IPS-18c (cell line): ENCODE measurements at regions not wholly inside any gene's neighbourhood (a gene's known extent, or its start where the extent isn't known, plus 50 kb on each side); places are given as distances from the start of the nearest gene placed in this dataset.

Experiments
- H3K4me3 ChIP-seq: 2 replicates; pipeline ENCODE4 v1.7.0; 2013; ENCODE audit warnings: low read depth, mild to moderate bottlenecking, low read length, moderate library complexity; ENCODE audit not compliant: insufficient read depth
- H3K9me3 ChIP-seq: one replicate; pipeline ENCODE4 v1.6.1; 2013; ENCODE audit warnings: mild to moderate bottlenecking, low read length, moderate library complexity; ENCODE audit not compliant: control insufficient read depth, insufficient read depth

DNA sequence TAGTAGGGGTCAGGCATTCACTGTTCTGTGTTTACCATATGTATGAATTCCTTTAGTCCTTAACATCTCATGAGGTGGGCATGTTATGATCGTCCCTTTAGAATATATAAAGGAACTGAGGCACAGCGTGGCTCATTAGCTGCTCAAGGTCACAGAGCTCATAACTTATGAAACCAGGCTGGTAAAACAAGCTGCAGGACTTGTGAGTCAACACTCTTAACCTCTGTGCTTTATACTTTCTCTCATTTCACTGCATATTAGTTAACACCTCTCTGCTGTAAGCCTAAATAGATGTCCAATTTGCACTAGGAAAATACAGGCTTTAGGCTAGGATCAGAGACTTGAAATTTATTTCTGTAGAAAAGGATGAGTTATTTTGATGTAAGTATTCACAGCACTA, 180.3 kb upstream of the HDAC9 start:
- no peaks in the 10 kb centered on the region for H3K9me3 ChIP-seq

DNA sequence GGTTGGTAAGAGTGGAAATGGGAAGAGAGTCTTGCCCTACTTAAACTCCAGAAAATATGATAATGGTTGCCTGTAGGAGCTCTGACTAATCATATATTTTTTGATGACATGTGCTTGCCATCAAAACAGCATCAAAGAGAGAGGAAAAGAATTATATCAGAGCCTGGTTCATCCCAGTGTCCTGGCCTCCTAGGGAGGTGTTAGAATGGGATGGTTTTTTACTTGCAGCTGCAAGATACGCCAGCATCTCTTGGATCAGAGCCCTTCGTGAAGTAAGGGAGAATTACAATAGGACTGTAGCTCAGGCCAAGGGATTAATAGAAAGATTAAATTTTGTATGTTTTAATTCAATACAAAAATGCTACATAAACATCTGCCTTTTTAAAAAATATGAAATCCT, 177.6 kb upstream of the HDAC9 start:
- H3K9me3 ChIP-seq, result no peaks in the 10 kb centered on the region
- no peak overlapping the region for H3K4me3 ChIP-seq

More for the DNA sequence above, 180.3 kb upstream of the HDAC9 start:
- H3K4me3 ChIP-seq, result no peak overlapping the region

DNA sequence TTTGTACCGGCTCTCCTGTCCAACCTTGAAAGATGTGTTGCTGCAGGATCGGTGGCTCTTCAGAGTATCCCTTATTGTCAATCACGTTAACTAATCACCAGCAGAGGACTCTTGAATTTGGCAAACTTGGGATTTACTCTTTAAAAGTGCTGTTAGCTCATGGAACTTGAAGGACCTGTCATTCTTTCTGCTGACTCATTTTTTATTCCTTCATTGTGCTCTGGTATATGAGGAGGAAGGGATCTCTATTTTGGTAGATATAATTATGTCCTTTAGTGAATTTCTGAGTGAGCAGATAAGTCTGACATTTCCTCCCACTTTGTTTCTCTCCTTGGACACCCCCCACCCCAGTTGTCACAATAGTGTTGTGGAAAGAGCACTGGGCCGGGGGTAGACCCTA, 175.1 kb upstream of the HDAC9 start:
- no peak overlapping the region for H3K4me3 ChIP-seq
- H3K9me3 ChIP-seq, result no peaks in the 10 kb centered on the region

DNA sequence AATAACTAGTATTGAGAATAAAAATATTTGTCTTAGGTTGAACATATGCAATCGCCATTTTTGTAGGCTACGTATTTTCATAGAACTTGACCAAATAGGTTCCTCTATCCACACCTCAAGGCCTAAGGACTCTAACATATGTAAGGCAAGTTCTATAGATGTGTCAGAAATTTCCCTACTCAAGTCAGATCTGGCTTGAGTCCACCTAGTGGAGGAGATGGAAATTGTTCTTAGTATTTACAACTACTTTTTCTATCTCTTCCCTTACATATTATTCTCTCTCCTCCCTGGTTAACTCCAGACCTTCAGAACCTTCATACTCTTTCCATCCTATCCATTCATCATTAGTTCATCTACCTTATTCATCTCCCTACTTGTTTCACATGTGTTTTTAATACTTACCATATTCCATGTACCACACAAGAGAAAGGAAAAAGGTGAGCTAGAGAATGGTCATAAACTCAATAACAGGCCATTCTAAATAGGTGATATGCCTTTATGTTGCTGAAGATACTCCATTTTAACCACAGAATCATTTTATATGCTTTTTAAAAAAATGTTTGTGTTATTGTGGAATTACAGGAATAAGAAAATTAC, 174.5 kb upstream of the HDAC9 start:
- H3K9me3 ChIP-seq, result no peaks in the 10 kb centered on the region
- no peak overlapping the region for H3K4me3 ChIP-seq

DNA sequence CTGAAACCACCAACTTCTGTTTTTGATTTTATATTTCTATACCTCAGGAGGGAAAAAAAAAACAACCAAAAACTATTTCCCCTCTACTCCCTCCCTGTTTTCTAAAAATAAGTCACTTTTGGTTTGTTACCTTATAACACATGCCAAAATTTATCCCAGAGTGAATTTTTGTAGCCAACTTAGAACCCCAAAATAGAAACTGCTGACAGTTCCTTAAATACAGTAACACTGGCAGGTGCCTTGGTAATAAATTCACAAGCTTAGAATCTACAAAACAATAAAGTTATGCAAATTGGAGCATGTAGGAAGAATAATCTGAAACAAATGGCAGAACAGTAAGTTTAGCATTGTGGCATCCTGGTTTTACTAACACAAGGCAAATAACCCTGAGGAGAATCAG, 165.0 kb upstream of the HDAC9 start:
- Histone ChIP-seq H3K9me3 (no peaks in the 10 kb centered on the region), H3K4me3 (no peak overlapping the region)

DNA sequence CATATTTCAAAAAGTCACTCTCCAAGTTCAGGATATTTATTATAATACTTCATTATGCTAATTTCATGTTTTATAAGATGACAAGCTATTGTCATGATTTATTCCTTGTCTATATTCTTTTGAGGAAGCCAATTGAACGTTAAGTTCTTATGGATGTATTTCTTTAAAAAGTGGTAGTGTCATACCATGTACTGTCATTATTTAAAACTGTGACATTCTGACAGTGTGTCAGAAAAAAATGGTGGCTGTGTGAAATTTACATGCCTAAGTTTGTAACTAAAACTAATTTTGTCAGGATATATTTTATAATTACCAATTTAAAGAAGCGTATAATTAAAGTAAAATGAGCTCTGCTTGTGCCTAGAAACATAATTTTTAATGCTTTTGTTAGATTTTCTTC, 158.9 kb upstream of the HDAC9 start:
- Histone ChIP-seq H3K9me3 (no peaks in the 10 kb centered on the region), H3K4me3 (no peak overlapping the region)

DNA sequence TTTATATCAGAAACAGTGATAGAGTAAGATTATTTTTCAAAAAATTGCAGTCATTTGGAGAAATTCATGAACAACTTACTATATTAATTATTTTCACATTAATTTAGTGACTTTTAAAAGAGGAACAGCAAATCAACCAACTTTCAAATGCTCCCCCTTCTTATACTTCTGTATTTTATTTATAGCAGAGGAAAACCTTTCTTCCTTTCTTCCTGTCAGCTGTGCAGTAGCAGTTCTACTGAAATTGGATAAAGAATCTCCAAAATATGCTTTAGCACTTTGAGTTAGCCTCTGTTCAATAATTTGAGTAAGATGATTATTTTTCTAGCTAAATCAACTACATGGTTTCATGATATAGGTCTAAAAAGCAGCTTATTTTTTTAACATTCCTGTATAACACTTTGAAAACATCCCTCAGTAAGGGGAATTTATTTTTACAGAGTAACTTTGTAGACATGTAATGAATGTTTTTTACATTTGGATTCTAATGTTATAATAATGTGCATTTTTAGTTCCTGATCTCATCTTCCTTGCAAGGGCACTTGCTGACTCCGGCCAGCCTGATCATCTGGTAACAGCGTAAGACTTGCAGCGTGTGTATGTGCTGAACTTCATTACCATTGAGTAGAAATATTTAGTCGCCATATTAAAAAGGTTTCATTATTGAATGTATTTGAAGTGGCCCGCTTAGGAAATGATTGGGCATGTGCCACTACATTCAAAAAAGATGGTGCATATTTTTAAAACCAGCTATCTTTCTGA, 158.3 kb upstream of the HDAC9 start:
- Histone ChIP-seq H3K4me3 (no peak overlapping the region), H3K9me3 (no peaks in the 10 kb centered on the region)

DNA sequence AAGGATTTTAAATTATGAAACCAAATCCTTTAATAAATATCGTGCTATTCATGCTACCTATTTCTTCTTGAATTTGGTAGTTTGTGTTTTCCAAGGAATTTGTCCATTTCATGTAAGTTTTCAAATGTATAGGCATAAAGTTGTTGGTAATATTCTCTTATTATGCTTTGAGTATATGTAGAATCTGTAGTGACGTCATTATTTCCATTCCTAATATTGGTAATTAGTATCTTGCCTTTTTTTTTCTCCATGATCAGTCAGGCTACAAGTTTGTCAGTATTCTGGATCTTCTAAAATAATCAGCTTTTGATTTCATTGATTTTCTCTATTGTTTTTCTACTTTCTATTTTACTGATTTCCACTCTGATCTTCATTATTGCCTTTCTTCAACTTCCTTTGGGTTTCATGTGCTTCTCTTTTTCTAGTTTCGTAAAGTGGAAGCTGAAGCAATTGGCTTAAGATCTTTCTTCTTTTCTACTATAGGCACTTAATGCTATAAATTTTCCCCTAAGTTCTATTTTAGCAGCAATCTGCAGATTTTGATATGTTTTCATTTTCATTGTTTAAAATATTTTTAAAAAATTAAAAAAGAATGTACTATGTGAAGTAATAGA, 156.5 kb upstream of the HDAC9 start:
- no peak overlapping the region for H3K4me3 ChIP-seq
- no peaks in the 10 kb centered on the region for H3K9me3 ChIP-seq

DNA sequence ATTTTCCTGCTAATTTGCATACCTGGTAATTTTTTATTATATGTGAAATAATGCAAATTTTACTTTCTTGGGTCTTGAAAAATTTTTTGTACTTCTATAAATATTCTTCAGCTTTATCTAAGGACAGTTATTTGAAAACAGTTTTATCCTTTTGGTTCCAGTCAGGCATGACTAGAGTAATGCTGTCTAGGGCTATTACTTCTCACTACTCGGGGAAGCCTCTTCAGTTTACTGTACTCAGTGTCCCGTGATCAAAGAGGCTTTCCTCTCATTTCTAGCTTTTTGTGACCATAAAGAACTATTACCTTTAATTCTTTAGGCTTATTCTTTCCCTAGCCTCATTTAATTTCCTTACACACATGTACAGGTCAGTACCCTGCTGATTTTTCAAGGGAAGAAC, 153.8 kb upstream of the HDAC9 start:
- Histone ChIP-seq H3K4me3 (no peak overlapping the region), H3K9me3 (no peaks in the 10 kb centered on the region)

DNA sequence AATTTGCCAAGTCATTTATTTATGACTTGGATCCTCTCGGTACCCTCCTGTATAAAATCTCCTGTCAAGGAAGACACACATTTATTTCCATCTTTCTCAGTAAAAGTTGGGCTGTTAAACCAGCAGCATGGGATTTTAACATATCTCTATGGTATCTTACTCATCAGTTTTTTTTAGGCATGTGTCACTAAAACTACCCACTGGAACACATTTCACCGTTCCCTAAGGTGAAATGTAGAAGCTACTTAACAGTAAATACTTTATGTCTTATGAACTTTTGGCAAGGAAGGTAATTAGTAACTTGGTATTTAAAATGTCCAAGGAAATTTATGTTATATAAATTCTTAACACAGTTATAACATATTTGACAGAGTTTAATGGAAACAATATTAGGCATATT, 152.5 kb upstream of the HDAC9 start:
- Histone ChIP-seq H3K9me3 (no peaks in the 10 kb centered on the region), H3K4me3 (no peak overlapping the region)

DNA sequence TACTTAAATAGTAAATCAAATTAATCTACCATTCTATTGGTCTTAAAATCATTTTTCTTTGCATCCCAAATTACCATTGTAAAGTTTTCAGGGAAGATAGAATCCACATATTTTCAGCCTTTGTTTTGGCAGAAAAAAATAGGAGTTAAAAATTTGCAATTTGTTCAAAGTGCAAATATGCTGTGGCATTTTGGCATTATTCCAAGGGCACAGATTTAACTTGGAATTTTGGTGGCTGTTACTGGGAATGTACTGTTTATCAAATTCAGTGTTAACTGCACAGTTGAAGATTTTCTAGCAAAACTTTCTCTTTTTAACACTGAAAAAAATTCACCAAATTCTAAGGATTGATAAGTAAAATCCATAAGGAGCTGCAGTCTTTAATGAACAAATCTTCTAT, 151.0 kb upstream of the HDAC9 start:
- H3K4me3 ChIP-seq, result no peak overlapping the region
- H3K9me3 ChIP-seq, result no peaks in the 10 kb centered on the region

DNA sequence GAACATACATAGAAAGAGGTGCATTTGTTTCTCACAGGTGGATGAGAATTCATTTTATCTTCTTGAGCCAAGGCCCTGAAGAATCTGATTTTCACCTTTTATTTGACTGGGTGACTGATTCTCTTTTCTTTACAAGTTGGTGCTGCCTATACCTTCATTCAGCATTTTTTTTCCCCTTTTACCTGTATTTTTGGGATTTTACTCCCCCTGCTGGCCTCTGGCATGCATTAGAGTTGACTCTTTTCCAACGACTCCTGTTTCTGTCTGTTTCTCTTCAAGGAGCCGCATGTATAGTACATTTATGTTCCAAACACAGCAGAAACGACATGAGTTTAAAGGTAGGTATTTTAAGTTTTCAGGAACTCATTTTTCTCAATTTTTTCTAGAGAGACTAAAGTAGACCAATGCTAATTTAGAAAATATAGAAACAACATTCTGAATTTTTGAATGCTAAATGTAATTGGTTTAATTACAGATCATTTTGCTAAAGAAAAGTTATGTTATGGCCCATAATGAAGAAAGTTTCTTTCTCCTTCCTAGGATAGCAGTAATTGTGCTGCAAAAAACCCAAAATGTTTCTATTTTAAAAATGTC, 149.8 kb upstream of the HDAC9 start:
- H3K9me3 ChIP-seq, result no peaks in the 10 kb centered on the region
- H3K4me3 ChIP-seq, result no peak overlapping the region

DNA sequence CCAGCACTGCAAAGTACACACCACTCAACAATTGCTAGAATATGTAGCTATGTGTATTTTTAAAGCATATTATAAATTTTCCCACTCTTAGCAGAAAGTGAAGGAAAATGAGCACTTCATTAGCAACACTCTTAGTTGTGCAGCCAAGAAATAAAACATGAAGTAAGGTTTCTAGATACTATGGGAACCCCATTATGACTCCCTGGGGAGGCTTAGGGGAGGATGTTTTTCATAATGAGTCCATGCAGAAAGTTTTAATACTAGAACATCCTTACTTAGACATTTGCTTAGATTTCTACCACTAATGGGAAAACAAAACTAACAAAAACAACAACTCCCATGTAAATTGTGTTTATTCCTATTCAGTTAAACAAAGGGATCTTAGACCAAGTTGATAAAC, 148.4 kb upstream of the HDAC9 start:
- no peak overlapping the region for H3K4me3 ChIP-seq

DNA sequence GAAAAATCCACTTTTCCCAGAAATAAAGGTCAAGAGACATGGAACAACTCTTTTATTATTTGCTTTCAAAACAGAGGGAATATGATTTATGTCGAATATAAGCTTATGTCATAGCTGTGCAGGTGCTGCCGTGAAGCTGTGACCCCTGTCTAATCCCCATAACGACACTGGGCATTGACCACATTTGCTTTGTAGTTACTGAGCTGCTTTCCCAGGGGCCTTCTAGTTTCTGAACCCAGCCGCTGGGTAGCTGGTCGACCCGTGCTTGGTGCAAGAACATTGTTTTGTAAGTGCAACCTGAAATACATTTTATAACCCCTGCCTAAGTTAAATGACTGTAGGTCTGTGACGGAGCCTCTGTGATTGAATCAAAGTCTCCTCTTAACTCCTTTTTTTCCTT, 144.9 kb upstream of the HDAC9 start:
- Histone ChIP-seq H3K9me3 (no peaks in the 10 kb centered on the region), H3K4me3 (no peak overlapping the region)

More for the DNA sequence above, 148.4 kb upstream of the HDAC9 start:
- no peaks in the 10 kb centered on the region for H3K9me3 ChIP-seq

DNA sequence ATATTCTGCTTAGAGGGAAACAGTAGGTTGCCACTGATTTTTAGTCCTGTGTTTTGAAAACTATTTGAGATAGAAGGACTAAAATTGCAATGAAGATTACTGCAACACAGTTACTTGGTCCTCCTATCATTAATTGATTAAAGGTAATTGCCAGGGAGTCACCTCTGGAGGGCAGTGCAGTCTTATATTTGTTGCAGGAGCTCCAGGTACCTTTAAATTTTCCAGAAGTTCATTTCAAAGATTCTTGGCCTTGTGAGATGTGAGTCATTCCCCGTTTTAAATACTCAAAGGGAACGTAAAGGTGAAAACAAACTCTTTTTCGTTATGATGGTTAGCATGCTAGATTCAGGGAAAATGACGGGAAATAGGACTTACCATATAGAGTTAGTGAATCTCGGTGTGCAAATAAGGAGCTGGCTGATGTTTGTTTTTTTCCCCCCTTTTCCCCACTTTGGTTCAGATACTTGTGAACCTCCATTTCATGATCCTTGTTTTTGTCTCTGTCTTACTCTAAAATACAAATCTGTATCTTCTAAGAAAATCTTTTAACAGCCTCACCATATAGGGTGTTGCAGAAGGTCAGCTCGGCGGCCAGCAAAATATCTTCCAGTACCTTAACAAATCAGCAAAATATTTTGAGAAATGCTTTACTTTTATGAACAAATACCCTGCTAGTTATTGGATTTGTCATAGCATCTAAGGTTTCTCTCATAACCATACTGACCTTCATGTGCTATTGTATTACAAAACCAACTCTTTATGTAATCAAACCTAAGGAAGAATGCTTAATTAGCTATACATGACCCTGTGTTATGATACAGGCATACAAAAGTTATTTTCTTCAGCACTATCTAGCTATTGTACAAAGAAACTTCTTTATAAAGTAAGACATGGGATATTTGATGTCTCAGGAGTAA, 143.0 kb upstream of the HDAC9 start:
- no peaks in the 10 kb centered on the region for H3K9me3 ChIP-seq
- H3K4me3 ChIP-seq, result no peak overlapping the region

DNA sequence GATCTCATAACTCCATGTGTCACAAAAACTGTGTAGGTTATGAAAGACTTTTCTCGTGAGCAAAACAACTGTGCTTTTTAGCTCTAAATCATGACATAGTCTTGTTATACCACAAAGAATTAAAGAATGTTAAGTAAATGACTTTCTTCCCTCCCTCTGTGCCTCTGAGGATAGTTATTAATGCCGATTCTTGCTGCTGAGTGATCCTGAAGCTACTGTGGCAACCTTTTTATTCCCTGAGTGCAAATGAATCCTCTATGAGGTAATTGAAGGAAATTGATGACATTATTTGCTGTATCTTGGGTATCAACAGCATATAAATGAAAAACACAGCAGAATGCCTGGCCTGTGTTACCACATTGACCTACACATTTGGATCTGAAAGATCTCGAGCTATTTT, 142.2 kb upstream of the HDAC9 start:
- H3K9me3 ChIP-seq, result no peaks in the 10 kb centered on the region
- no peak overlapping the region for H3K4me3 ChIP-seq
